ENCODE measurements at regions not wholly inside any gene's neighbourhood (a gene's known extent, or its start where the extent isn't known, plus 50 kb on each side); places are given as distances from the start of the nearest gene placed in this dataset.

GRCh38 chr4:24059839-24060238 is 170.0 kb upstream of the PPARGC1A start:
- no peak for DNase-seq (ENCODE audit: low read depth, low spot score)
- H3K36me3 Mint-ChIP-seq (ENCODE audit: low read depth) = no peaks in the 10 kb centered on the region
- H3K4me3 Mint-ChIP-seq = no peak overlapping the region
- H3K9me3 Mint-ChIP-seq = no peaks in the 10 kb centered on the region
- H3K27ac Mint-ChIP-seq (ENCODE audit: unreplicated experiment) = no peak overlapping the region
- no peaks in the 10 kb centered on the region for H3K27me3 Mint-ChIP-seq (ENCODE audit: low read depth)
- peaks cover 27% of the 10 kb centered on the region for H3K4me1 Mint-ChIP-seq
- TF ChIP-seq, protein P1, sequence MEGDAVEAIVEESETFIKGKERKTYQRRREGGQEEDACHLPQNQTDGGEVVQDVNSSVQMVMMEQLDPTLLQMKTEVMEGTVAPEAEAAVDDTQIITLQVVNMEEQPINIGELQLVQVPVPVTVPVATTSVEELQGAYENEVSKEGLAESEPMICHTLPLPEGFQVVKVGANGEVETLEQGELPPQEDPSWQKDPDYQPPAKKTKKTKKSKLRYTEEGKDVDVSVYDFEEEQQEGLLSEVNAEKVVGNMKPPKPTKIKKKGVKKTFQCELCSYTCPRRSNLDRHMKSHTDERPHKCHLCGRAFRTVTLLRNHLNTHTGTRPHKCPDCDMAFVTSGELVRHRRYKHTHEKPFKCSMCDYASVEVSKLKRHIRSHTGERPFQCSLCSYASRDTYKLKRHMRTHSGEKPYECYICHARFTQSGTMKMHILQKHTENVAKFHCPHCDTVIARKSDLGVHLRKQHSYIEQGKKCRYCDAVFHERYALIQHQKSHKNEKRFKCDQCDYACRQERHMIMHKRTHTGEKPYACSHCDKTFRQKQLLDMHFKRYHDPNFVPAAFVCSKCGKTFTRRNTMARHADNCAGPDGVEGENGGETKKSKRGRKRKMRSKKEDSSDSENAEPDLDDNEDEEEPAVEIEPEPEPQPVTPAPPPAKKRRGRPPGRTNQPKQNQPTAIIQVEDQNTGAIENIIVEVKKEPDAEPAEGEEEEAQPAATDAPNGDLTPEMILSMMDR (conservative IDR thresholded peaks at IDR 0.05) = no peak

- H3K36me3 Mint-ChIP-seq (ENCODE audit: low read depth) = no peaks in the 10 kb centered on the region
- H3K27ac Mint-ChIP-seq (ENCODE audit: unreplicated experiment) = no peak overlapping the region
- H3K4me3 Mint-ChIP-seq = no peak overlapping the region
- no peak for DNase-seq (ENCODE audit: low read depth, low spot score)
- H3K9me3 Mint-ChIP-seq = no peaks in the 10 kb centered on the region
- H3K4me1 Mint-ChIP-seq = peaks cover 27% of the 10 kb centered on the region
- TF ChIP-seq, protein P1 (conservative IDR thresholded peaks at IDR 0.05) = no peak
- peaks cover 2% of the 10 kb centered on the region for H3K27me3 Mint-ChIP-seq (ENCODE audit: low read depth)
These were observed 168.2 kb upstream of the PPARGC1A start for GRCh38 chr4:24057915-24058559.

DNA sequence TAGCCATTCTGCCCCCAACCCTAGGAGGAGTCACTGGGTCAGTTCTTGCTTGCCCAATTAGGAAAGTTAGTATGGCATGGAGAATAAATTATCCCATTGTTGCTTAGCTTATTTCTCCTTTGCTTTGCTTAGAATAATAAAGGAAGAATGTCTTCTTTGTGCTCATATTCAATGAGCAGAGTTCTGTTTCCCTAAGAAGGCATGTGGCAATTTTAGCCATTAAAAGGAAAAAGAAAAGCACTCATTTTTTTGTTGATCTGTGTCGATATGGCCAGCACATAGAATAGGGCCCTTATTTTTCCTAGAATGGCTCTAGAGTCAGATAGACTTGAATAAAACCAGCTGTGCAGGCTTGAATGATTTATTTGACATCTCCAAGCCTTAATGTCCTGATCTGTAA is 166.4 kb upstream of the PPARGC1A start:
- peaks cover 2% of the 10 kb centered on the region for H3K27me3 Mint-ChIP-seq (ENCODE audit: low read depth)
- no peaks in the 10 kb centered on the region for H3K9me3 Mint-ChIP-seq
- DNase-seq (ENCODE audit: low read depth, low spot score) = no peak
- no peak overlapping the region for H3K27ac Mint-ChIP-seq (ENCODE audit: unreplicated experiment)
- peaks cover 29% of the 10 kb centered on the region for H3K4me1 Mint-ChIP-seq
- H3K4me3 Mint-ChIP-seq = no peak overlapping the region
- TF ChIP-seq, protein P1 (conservative IDR thresholded peaks at IDR 0.05) = no peak
- H3K36me3 Mint-ChIP-seq (ENCODE audit: low read depth) = no peaks in the 10 kb centered on the region

- no peaks in the 10 kb centered on the region for H3K9me3 Mint-ChIP-seq
- H3K4me1 Mint-ChIP-seq = peaks cover 29% of the 10 kb centered on the region
- DNase-seq (ENCODE audit: low read depth, low spot score) = no peak
- TF ChIP-seq, protein P1 (conservative IDR thresholded peaks at IDR 0.05) = no peak
- peaks cover 2% of the 10 kb centered on the region for H3K27me3 Mint-ChIP-seq (ENCODE audit: low read depth)
- H3K27ac Mint-ChIP-seq (ENCODE audit: unreplicated experiment) = no peak overlapping the region
- H3K36me3 Mint-ChIP-seq (ENCODE audit: low read depth) = no peaks in the 10 kb centered on the region
- no peak overlapping the region for H3K4me3 Mint-ChIP-seq
These were observed 165.8 kb upstream of the PPARGC1A start for GRCh38 chr4:24055623-24056022.

DNA sequence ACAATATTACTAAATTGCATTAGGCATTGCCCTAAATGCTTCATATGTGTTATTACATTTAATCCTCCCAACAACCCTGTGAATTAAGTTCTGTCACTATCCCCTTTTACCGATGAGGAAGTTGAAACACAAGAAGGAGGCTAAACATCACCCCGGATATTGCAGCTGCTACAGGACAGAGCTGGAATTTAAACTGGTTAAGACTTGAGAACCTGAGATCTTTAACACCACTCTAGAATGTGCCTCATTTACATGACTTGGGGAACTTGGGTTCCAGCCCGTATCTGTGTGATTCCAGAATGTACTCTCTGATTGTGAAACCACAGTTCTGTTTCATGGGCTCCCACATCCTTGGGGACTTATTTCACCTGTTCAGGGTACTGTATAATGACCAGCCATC is 165.1 kb upstream of the PPARGC1A start:
- peaks cover 29% of the 10 kb centered on the region for H3K4me1 Mint-ChIP-seq
- TF ChIP-seq, protein P1 (conservative IDR thresholded peaks at IDR 0.05) = no peak
- H3K27me3 Mint-ChIP-seq (ENCODE audit: low read depth) = peaks cover 2% of the 10 kb centered on the region
- H3K36me3 Mint-ChIP-seq (ENCODE audit: low read depth) = no peaks in the 10 kb centered on the region
- no peak for DNase-seq (ENCODE audit: low read depth, low spot score)
- no peak overlapping the region for H3K27ac Mint-ChIP-seq (ENCODE audit: unreplicated experiment)
- H3K9me3 Mint-ChIP-seq = no peaks in the 10 kb centered on the region
- no peak overlapping the region for H3K4me3 Mint-ChIP-seq
